GM12891 (cell line): ENCODE measurements at regions not wholly inside any gene's neighbourhood (a gene's known extent, or its start where the extent isn't known, plus 50 kb on each side); places are given as distances from the start of the nearest gene placed in this dataset.

Experiments
- PAX5 ChIP-seq: IDR thresholded peaks from 2 replicates; pipeline ENCODE4 v1.6.1; 2011; ENCODE audit warnings: low read length, moderate library complexity, mild to moderate bottlenecking; ENCODE audit not compliant: insufficient read depth, severe bottlenecking
- POLR2A ChIP-seq: IDR thresholded peaks from 2 replicates; pipeline ENCODE4 v1.6.1; 2011; ENCODE audit warnings: low read depth, low read length, control low read depth
- POLR2AphosphoS5 ChIP-seq: IDR thresholded peaks from 2 replicates; pipeline ENCODE4 v1.6.1; 2011; ENCODE audit warnings: low read depth, low read length, control low read depth
- POU2F2 ChIP-seq: IDR thresholded peaks from 2 replicates; pipeline ENCODE4 v1.6.1; 2011; ENCODE audit warnings: low read depth, mild to moderate bottlenecking, control low read depth, low read length, moderate library complexity
- SPI1 ChIP-seq: IDR thresholded peaks from 2 replicates; pipeline ENCODE4 v1.6.1; 2011; ENCODE audit warnings: low read depth, low read length, control low read depth
- TAF1 ChIP-seq: IDR thresholded peaks from 2 replicates; pipeline ENCODE4 v1.6.1; 2011; ENCODE audit warnings: low read depth, low read length, control low read depth

DNA sequence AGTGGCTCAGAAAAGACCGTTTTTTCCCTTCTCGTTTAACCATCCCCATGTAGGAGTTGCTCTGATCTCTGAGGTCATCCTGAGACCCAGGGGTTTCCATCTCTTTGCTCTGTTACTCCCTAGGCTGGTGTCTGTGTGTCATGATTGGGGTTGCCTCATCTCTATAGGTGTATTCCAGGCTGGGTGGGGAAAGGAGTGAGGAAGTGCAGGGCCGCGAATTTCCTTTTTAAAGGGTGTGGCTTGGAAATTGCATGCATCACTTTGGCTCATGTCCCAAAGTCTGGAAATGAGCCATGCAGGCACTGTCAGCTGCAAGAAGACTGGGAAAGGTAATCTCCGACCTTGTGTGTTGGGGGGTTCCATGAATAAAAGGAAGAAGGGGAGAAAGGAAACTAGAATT, 201.9 kb downstream of the AACS start:
- TF ChIP-seq POLR2A = no peak
- no peak for TF ChIP-seq POLR2AphosphoS5
- TF ChIP-seq TAF1 = no peak
- no peak for TF ChIP-seq PAX5
- no peak for TF ChIP-seq SPI1
- no peak for TF ChIP-seq POU2F2
